IMR-90 (cell line): ENCODE measurements at regions not wholly inside any gene's neighbourhood (a gene's known extent, or its start where the extent isn't known, plus 50 kb on each side); places are given as distances from the start of the nearest gene placed in this dataset.

ENCODE experiments used
- ATAC-seq: fragments of 200-7000 bp; cut with Tn5 transposase; 2 replicates; pipeline ENCODE4 v1.9.1; 2020; ENCODE audit warnings: low read depth, mild to moderate bottlenecking, moderate library complexity
- BruUV-seq: library from RNA; stranded (reverse); fragments of 400-500 nt; replicated peaks from 2 replicates; lab custom pipeline; 2021; lab: Mats Ljungman, UMichigan
- CTCF ChIA-PET: fragments of 300-600 bp; formaldehyde crosslinking; extraction: SDS; loops from one replicate; lab custom pipeline; 2021; ENCODE audit warnings: antibody characterized with exemption; lab: Yijun Ruan, JAX
- POLR2A ChIA-PET: fragments of 300-600 bp; sonication (Branson Sonifier 250); formaldehyde crosslinking; loops from one replicate; lab custom pipeline; 2022; ENCODE audit warnings: antibody characterized with exemption; ENCODE audit not compliant: unreplicated experiment; lab: Charles Lee
- DNase-seq: peaks from one replicate; pipeline ENCODE4 v3.0.0; 2013
- H2AFZ ChIP-seq: replicated peaks from 2 replicates; pipeline ENCODE3; 2013; ENCODE audit warnings: low read length, mild to moderate bottlenecking; ENCODE audit not compliant: poor library complexity
- H2AK5ac ChIP-seq: 2 replicates; pipeline ENCODE4 v1.6.1; 2013; ENCODE audit warnings: low read depth, low read length, inconsistent platforms
- H2AK9ac ChIP-seq: replicated peaks from 2 replicates; pipeline ENCODE3; 2013; ENCODE audit warnings: mild to moderate bottlenecking, low read depth, low read length, moderate library complexity; ENCODE audit not compliant: poor library complexity
- H2BK120ac ChIP-seq: 2 replicates; pipeline ENCODE4 v1.6.1; 2013; ENCODE audit warnings: low read depth, low read length, inconsistent platforms
- H2BK15ac ChIP-seq: 3 replicates; pipeline ENCODE4 v1.6.1; 2013; ENCODE audit warnings: low read depth, low read length, inconsistent platforms
- H2BK20ac ChIP-seq: 2 replicates; pipeline ENCODE4 v1.6.1; 2013; ENCODE audit warnings: low read depth, mild to moderate bottlenecking, inconsistent platforms, low read length, moderate library complexity
- H2BK5ac ChIP-seq: 2 replicates; pipeline ENCODE4 v1.6.1; 2013; ENCODE audit warnings: mild to moderate bottlenecking, low read depth, low read length, inconsistent platforms; ENCODE audit not compliant: poor library complexity, severe bottlenecking
- H3K14ac ChIP-seq: replicated peaks from 2 replicates; pipeline ENCODE4 v1.6.1; 2013; ENCODE audit warnings: low read depth, low read length, inconsistent platforms
- H3K18ac ChIP-seq: 2 replicates; pipeline ENCODE4 v1.6.1; 2013; ENCODE audit warnings: low read depth, low read length, control low read depth
- H3K23ac ChIP-seq: 2 replicates; pipeline ENCODE4 v1.6.1; 2013; ENCODE audit warnings: low read depth, low read length, inconsistent platforms
- H3K27ac ChIP-seq: 2 replicates; pipeline ENCODE4 v1.5.1; 2013; ENCODE audit warnings: mild to moderate bottlenecking, control low read depth, low read length; ENCODE audit not compliant: insufficient read depth
- H3K27me3 ChIP-seq: 2 replicates; pipeline ENCODE4 v1.6.1; 2013; ENCODE audit warnings: low read length; ENCODE audit not compliant: control insufficient read depth, insufficient read depth
- H3K36me3 ChIP-seq: 2 replicates; pipeline ENCODE4 v1.6.1; 2013; ENCODE audit warnings: low read length, mixed read lengths; ENCODE audit not compliant: control insufficient read depth, insufficient read depth
- H3K4ac ChIP-seq: 2 replicates; pipeline ENCODE4 v1.6.1; 2013; ENCODE audit warnings: low read depth, low read length, inconsistent platforms
- H3K4me1 ChIP-seq: 2 replicates; pipeline ENCODE4 v1.6.1; 2013; ENCODE audit warnings: low read length, mixed read lengths; ENCODE audit not compliant: control insufficient read depth, insufficient read depth
- H3K4me2 ChIP-seq: 2 replicates; pipeline ENCODE4 v1.6.1; 2013; ENCODE audit warnings: low read depth, mild to moderate bottlenecking, control low read depth, low read length, moderate library complexity
- H3K4me3 ChIP-seq: 2 replicates; pipeline ENCODE4 v1.5.1; 2013; ENCODE audit warnings: low read depth, mild to moderate bottlenecking, control low read depth, low read length, moderate library complexity; ENCODE audit not compliant: insufficient read depth
- H3K56ac ChIP-seq: 2 replicates; pipeline ENCODE4 v1.6.1; 2013; ENCODE audit warnings: low read length, inconsistent platforms; ENCODE audit not compliant: insufficient read depth; ENCODE audit errors: extremely low read depth
- H3K79me1 ChIP-seq, 2 experiments: 2 replicates each; pipeline ENCODE4 v1.6.1; 2013; ENCODE audit warnings: low read length in 2 of 2, inconsistent platforms in 1 of 2, low read depth in 1 of 2
- H3K9ac ChIP-seq: 2 replicates; pipeline ENCODE4 v1.6.1; 2013; ENCODE audit warnings: low read depth, low read length, control low read depth
- H3K9me1 ChIP-seq: 2 replicates; pipeline ENCODE4 v1.6.1; 2013; ENCODE audit warnings: low read length, inconsistent platforms; ENCODE audit not compliant: insufficient read depth
- H3K9me3 ChIP-seq: 2 replicates; pipeline ENCODE4 v1.6.1; 2013; ENCODE audit warnings: low read length; ENCODE audit not compliant: control insufficient read depth, insufficient read depth
- H4K20me1 ChIP-seq: 2 replicates; pipeline ENCODE4 v1.6.1; 2013; ENCODE audit warnings: low read length, inconsistent platforms; ENCODE audit not compliant: insufficient read depth
- H4K5ac ChIP-seq: 2 replicates; pipeline ENCODE4 v1.6.1; 2013; ENCODE audit warnings: mild to moderate bottlenecking, low read depth, low read length, control low read depth
- H4K8ac ChIP-seq, 2 experiments: 2 replicates each; pipeline ENCODE4 v1.6.1; 2013; ENCODE audit warnings: low read depth in 2 of 2, low read length in 2 of 2, control low read depth in 1 of 2, inconsistent platforms in 1 of 2
- H4K91ac ChIP-seq: 2 replicates; pipeline ENCODE4 v1.6.1; 2013; ENCODE audit warnings: low read depth, low read length, inconsistent platforms; ENCODE audit not compliant: insufficient read depth
- BHLHE40 ChIP-seq: fragments of 150-350 bp; IDR thresholded peaks from 2 replicates; pipeline ENCODE4 v1.6.1; 2016; ENCODE audit warnings: mild to moderate bottlenecking, low read depth, low read length
- CEBPB ChIP-seq: IDR thresholded peaks from 2 replicates; pipeline ENCODE4 v1.6.1; 2012; ENCODE audit warnings: low read depth, low read length, improper control_type of control experiment
- CHD1 ChIP-seq: IDR thresholded peaks from 2 replicates; pipeline ENCODE4 v1.6.1; 2012; ENCODE audit warnings: low read depth, low read length, improper control_type of control experiment
- FOS ChIP-seq: fragments of 150-350 bp; IDR thresholded peaks from 2 replicates; pipeline ENCODE4 v1.6.1; 2016; ENCODE audit warnings: low read depth, low read length
- MAFK ChIP-seq: IDR thresholded peaks from 2 replicates; pipeline ENCODE4 v1.6.1; 2012; ENCODE audit warnings: low read depth, low read length, improper control_type of control experiment
- MAZ ChIP-seq: IDR thresholded peaks from 2 replicates; pipeline ENCODE4 v1.6.1; 2012; ENCODE audit warnings: low read depth, mild to moderate bottlenecking, low read length, improper control_type of control experiment, moderate library complexity, borderline replicate concordance
- MXI1 ChIP-seq: IDR thresholded peaks from 2 replicates; pipeline ENCODE4 v1.6.1; 2012; ENCODE audit warnings: low read depth, mild to moderate bottlenecking, low read length, moderate library complexity, borderline replicate concordance
- NFE2L2 ChIP-seq: fragments of 150-350 bp; IDR thresholded peaks from 2 replicates; pipeline ENCODE4 v1.6.1; 2016; ENCODE audit warnings: low read depth, mild to moderate bottlenecking, low read length
- POLR2A ChIP-seq: IDR thresholded peaks from 2 replicates; pipeline ENCODE4 v1.6.1; 2012; ENCODE audit warnings: mild to moderate bottlenecking, low read depth, low read length
- RAD21 ChIP-seq: IDR thresholded peaks from 2 replicates; pipeline ENCODE4 v1.6.1; 2012; ENCODE audit warnings: low read length, improper control_type of control experiment
- RCOR1 ChIP-seq: IDR thresholded peaks from 2 replicates; pipeline ENCODE4 v1.6.1; 2012; ENCODE audit warnings: mild to moderate bottlenecking, low read length, improper control_type of control experiment; ENCODE audit not compliant: insufficient replicate concordance
- RFX5 ChIP-seq: IDR thresholded peaks from 2 replicates; pipeline ENCODE4 v1.8.0; 2012; ENCODE audit warnings: low read depth, mild to moderate bottlenecking, low read length, moderate library complexity
- SMC3 ChIP-seq: fragments of 150-350 bp; IDR thresholded peaks from 2 replicates; pipeline ENCODE4 v1.6.1; 2016; ENCODE audit warnings: low read depth, mild to moderate bottlenecking, antibody characterized with exemption, low read length, moderate library complexity
- dilution Hi-C: fragments of 300-500 bp; cut with HindIII; formaldehyde crosslinking; loops from one replicate; pipeline ENCODE4 v1.14.3; 2018; ENCODE audit warnings: low sequenced_read_pairs; ENCODE audit not compliant: unreplicated experiment
- in situ Hi-C: fragments of 300-500 bp; cut with MboI; formaldehyde crosslinking; loops from 3 replicates; pipeline ENCODE4 v1.14.3; 2019; ENCODE audit warnings: low sequenced_read_pairs, inconsistent platforms, mixed read lengths
- intact Hi-C: fragments of 100-400 bp; cut with micrococcal nuclease; formaldehyde crosslinking; loops from 2 replicates; pipeline ENCODE4 v1.10.0; 2022
- TF ChIP-seq, protein P1 (sequence below): conservative IDR thresholded peaks from 2 replicates; pipeline ENCODE4 v1.5.1; 2012; ENCODE audit warnings: mild to moderate bottlenecking, low read depth, low read length, improper control_type of control experiment
- TF ChIP-seq, protein P2 (sequence below): fragments of 150-350 bp; IDR thresholded peaks from 2 replicates; pipeline ENCODE4 v1.6.1; 2016; ENCODE audit warnings: low read depth, mild to moderate bottlenecking, low read length, moderate library complexity, borderline replicate concordance
- TF ChIP-seq, protein P3 (sequence below): fragments of 150-350 bp; IDR thresholded peaks from 2 replicates; pipeline ENCODE4 v1.6.1; 2017; ENCODE audit warnings: mild to moderate bottlenecking, antibody characterized with exemption, low read length, low read depth

DNA sequence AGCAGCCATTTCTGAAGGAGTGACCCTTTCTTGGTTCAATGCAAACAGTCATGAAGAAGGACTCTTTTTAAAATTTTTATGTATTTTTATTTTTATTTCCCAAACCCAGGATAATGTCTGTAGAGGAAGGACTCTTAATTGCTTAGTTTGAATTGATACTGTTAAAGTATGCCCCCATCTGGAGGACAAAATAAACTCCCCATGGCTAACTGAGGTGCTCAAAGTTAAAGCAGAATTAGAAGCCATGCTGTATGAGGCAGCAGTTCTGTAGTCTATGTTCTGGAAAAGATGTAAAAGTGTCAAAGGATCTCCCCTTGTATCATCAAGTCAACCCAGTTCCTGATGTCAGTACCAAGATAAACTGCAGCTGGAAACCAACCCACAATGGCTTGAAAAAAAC, 617.9 kb upstream of the GRM3 start:
- no peak overlapping the region for H3K4ac ChIP-seq
- no peaks in the 10 kb centered on the region for H3K27me3 ChIP-seq
- ATAC-seq: no peak
- H3K56ac ChIP-seq: no peak overlapping the region
- no peak overlapping the region for H2AK5ac ChIP-seq
- in situ Hi-C loops (no loop called here), dilution Hi-C loops (no loop called here), intact Hi-C loops (no loop called here)
- no peak overlapping the region for H2BK5ac ChIP-seq
- no peaks in the 10 kb centered on the region for H4K20me1 ChIP-seq
- no peaks in the 10 kb centered on the region for H3K79me1 ChIP-seq
- H4K8ac ChIP-seq: no peak overlapping the region
- H4K5ac ChIP-seq: no peak overlapping the region
- no peak overlapping the region for H3K9ac ChIP-seq
- BruUV-seq: no TSS peak
- H3K23ac ChIP-seq: no peak overlapping the region
- H3K4me3 ChIP-seq: no peak overlapping the region
- no peak overlapping the region for H3K4me2 ChIP-seq
- CTCF ChIA-PET: no interaction called here
- no peak overlapping the region for H2BK20ac ChIP-seq
- no peak overlapping the region for H2BK120ac ChIP-seq
- no peak for DNase-seq
- no peaks in the 10 kb centered on the region for H3K9me3 ChIP-seq
- no peaks in the 10 kb centered on the region for H3K9me1 ChIP-seq
- H3K36me3 ChIP-seq: no peaks in the 10 kb centered on the region
- H4K91ac ChIP-seq: no peak overlapping the region
- H2AK9ac ChIP-seq: no peak overlapping the region
- no peak overlapping the region for H2BK15ac ChIP-seq
- no peak for TF ChIP-seq CHD1
- TF ChIP-seq, protein P1, sequence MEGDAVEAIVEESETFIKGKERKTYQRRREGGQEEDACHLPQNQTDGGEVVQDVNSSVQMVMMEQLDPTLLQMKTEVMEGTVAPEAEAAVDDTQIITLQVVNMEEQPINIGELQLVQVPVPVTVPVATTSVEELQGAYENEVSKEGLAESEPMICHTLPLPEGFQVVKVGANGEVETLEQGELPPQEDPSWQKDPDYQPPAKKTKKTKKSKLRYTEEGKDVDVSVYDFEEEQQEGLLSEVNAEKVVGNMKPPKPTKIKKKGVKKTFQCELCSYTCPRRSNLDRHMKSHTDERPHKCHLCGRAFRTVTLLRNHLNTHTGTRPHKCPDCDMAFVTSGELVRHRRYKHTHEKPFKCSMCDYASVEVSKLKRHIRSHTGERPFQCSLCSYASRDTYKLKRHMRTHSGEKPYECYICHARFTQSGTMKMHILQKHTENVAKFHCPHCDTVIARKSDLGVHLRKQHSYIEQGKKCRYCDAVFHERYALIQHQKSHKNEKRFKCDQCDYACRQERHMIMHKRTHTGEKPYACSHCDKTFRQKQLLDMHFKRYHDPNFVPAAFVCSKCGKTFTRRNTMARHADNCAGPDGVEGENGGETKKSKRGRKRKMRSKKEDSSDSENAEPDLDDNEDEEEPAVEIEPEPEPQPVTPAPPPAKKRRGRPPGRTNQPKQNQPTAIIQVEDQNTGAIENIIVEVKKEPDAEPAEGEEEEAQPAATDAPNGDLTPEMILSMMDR: no peak
- TF ChIP-seq FOS: no peak
- no peak for TF ChIP-seq NFE2L2
- TF ChIP-seq, protein P2, sequence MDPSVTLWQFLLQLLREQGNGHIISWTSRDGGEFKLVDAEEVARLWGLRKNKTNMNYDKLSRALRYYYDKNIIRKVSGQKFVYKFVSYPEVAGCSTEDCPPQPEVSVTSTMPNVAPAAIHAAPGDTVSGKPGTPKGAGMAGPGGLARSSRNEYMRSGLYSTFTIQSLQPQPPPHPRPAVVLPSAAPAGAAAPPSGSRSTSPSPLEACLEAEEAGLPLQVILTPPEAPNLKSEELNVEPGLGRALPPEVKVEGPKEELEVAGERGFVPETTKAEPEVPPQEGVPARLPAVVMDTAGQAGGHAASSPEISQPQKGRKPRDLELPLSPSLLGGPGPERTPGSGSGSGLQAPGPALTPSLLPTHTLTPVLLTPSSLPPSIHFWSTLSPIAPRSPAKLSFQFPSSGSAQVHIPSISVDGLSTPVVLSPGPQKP: no peak
- TF ChIP-seq CEBPB: no peak
- TF ChIP-seq RFX5: no peak
- TF ChIP-seq MAZ: no peak
- no peak for TF ChIP-seq BHLHE40
- TF ChIP-seq SMC3: no peak
- no peak for TF ChIP-seq MXI1
- TF ChIP-seq, protein P3, sequence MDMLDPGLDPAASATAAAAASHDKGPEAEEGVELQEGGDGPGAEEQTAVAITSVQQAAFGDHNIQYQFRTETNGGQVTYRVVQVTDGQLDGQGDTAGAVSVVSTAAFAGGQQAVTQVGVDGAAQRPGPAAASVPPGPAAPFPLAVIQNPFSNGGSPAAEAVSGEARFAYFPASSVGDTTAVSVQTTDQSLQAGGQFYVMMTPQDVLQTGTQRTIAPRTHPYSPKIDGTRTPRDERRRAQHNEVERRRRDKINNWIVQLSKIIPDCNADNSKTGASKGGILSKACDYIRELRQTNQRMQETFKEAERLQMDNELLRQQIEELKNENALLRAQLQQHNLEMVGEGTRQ: no peak
- no peak for TF ChIP-seq POLR2A
- no peak for TF ChIP-seq MAFK
- no peak for TF ChIP-seq RAD21
- TF ChIP-seq RCOR1: no peak
- H3K4me1 ChIP-seq: no peaks in the 10 kb centered on the region
- POLR2A ChIA-PET: no interaction called here
- H3K14ac ChIP-seq: no peak overlapping the region
- no peak overlapping the region for H3K18ac ChIP-seq
- H3K27ac ChIP-seq: no peak overlapping the region
- H2AFZ ChIP-seq: no peak overlapping the region
